ENCODE measurements at regions not wholly inside any gene's neighbourhood (a gene's known extent, or its start where the extent isn't known, plus 50 kb on each side); places are given as distances from the start of the nearest gene placed in this dataset.
A peak's percentile ranks its signal among the peaks of the same experiment; 100 is the strongest.

DNA sequence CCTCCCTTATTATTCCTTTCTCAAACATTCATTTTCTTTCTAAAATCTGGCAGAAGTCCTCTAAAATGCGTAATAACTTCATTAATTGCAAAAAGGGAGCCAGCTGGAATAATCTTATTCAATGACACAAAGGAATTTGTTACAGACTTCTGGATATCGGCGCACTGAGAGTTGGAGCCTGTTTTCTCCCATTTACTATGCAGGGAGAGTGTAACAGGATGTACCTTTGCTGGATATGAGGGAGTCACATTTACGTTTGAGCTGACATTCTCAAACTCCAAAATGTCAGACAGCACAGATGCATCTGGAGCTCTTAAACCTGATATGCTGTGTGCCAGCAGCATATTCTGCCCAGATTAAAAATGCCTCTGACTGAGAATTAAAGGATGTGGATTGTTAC is 275.3 kb downstream of the TMX3 start:
- H3K4me1 Mint-ChIP-seq, result peaks cover 19% of the 10 kb centered on the region
- Histone ChIP-seq H3K9ac (no peak overlapping the region), H3K4me1 (peaks cover 24% of the 10 kb centered on the region), H3K79me2 (ENCODE audit: low read depth) (no peaks in the 10 kb centered on the region), H3F3A (ENCODE audit: low read depth) (no peaks in the 10 kb centered on the region), H2AFZ (replicated peaks) (peak overlapping the region; percentile 22), H3K4me2 (peak overlapping the region; percentile 5), H3K27ac (no peak overlapping the region), H3K4me3 (no peak overlapping the region), H3K27me3 (no peaks in the 10 kb centered on the region), H4K20me1 (ENCODE audit: low read depth) (no peaks in the 10 kb centered on the region), H3K9me3 (ENCODE audit: low read depth) (no peaks in the 10 kb centered on the region), H3K36me3 (no peaks in the 10 kb centered on the region)
- TF ChIP-seq, protein P1, sequence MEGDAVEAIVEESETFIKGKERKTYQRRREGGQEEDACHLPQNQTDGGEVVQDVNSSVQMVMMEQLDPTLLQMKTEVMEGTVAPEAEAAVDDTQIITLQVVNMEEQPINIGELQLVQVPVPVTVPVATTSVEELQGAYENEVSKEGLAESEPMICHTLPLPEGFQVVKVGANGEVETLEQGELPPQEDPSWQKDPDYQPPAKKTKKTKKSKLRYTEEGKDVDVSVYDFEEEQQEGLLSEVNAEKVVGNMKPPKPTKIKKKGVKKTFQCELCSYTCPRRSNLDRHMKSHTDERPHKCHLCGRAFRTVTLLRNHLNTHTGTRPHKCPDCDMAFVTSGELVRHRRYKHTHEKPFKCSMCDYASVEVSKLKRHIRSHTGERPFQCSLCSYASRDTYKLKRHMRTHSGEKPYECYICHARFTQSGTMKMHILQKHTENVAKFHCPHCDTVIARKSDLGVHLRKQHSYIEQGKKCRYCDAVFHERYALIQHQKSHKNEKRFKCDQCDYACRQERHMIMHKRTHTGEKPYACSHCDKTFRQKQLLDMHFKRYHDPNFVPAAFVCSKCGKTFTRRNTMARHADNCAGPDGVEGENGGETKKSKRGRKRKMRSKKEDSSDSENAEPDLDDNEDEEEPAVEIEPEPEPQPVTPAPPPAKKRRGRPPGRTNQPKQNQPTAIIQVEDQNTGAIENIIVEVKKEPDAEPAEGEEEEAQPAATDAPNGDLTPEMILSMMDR (IDR thresholded peaks at IDR 0.05), result no peak
- TF ChIP-seq EZH2 (IDR thresholded peaks at IDR 0.05) (no peak), EZH2phosphoT487 (IDR thresholded peaks at IDR 0.05) (no peak)
- peak overlapping the region; percentile 81 for H3K27ac Mint-ChIP-seq
- peaks cover 5% of the 10 kb centered on the region for H3K36me3 Mint-ChIP-seq
- no peak overlapping the region for H3K4me3 Mint-ChIP-seq
- no peaks in the 10 kb centered on the region for H3K27me3 Mint-ChIP-seq (ENCODE audit: insufficient read depth, low read depth)
- H3K9me3 Mint-ChIP-seq, result peaks cover 11% of the 10 kb centered on the region
- no peak for DNase-seq (ENCODE audit: low spot score)

DNA sequence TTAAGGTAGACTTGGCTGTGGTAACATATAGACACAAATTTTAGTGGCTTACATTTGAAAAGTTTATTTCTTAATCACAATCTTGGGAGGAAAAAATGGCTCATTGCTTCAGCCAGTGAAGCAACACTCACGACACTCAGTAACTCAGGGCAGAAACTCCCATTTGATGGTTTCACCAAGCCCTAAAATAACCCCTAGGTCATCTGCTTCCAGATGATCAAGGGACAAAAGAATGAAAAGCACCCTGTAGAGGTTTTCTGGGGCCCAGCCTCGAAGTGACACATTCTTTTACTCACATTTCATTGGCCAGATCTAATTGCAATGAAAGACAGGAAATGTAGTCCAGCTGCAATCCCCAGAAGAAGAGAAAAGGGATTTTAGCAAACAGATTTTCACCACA is 275.9 kb downstream of the TMX3 start:
- Mint-ChIP-seq H3K4me3 (no peak overlapping the region), H3K27me3 (ENCODE audit: insufficient read depth, low read depth) (no peaks in the 10 kb centered on the region), H3K9me3 (peaks cover 11% of the 10 kb centered on the region), H3K36me3 (peaks cover 5% of the 10 kb centered on the region), H3K4me1 (peaks cover 19% of the 10 kb centered on the region), H3K27ac (peak overlapping the region; percentile 64)
- H3K4me2 ChIP-seq, result peak overlapping the region; percentile 5
- no peaks in the 10 kb centered on the region for H3F3A ChIP-seq (ENCODE audit: low read depth)
- no peaks in the 10 kb centered on the region for H3K36me3 ChIP-seq
- peaks cover 24% of the 10 kb centered on the region for H3K4me1 ChIP-seq
- H3K79me2 ChIP-seq (ENCODE audit: low read depth), result no peaks in the 10 kb centered on the region
- H3K27me3 ChIP-seq, result no peaks in the 10 kb centered on the region
- no peak overlapping the region for H2AFZ ChIP-seq (replicated peaks)
- no peak for TF ChIP-seq EZH2phosphoT487 (IDR thresholded peaks at IDR 0.05)
- TF ChIP-seq, protein P1 (IDR thresholded peaks at IDR 0.05), result no peak
- no peak for TF ChIP-seq EZH2 (IDR thresholded peaks at IDR 0.05)
- peak overlapping the region; percentile 24 for H3K27ac ChIP-seq
- DNase-seq (ENCODE audit: low spot score), result peak; percentile 72
- no peaks in the 10 kb centered on the region for H3K9me3 ChIP-seq (ENCODE audit: low read depth)
- no peak overlapping the region for H3K9ac ChIP-seq
- no peak overlapping the region for H3K4me3 ChIP-seq
- H4K20me1 ChIP-seq (ENCODE audit: low read depth), result no peaks in the 10 kb centered on the region

DNA sequence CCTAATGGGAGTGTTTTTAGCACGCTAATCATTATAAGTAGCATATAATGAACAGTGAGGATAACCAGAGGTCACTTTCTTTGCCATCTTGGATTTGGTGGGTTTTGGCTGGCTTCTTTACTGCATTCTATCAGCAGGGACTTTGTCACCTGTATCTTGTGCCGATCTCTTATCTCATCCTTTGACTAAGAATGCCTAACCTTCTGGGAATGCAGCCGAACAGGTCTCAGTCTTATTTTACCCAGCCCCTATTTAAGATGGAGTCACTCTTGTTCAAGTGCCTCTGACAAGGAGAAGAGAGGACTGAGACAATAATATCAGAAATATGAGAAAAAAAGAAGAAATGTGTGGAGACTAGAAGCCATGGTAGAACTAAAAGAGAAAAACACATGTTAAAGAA is 276.4 kb downstream of the TMX3 start:
- no peak for DNase-seq (ENCODE audit: low spot score)
- H3K79me2 ChIP-seq (ENCODE audit: low read depth), result no peaks in the 10 kb centered on the region
- H3K9ac ChIP-seq, result no peak overlapping the region
- H3K9me3 ChIP-seq (ENCODE audit: low read depth), result no peaks in the 10 kb centered on the region
- H3K4me1 ChIP-seq, result peaks cover 24% of the 10 kb centered on the region
- H3K27ac ChIP-seq, result peak overlapping the region; percentile 24
- no peaks in the 10 kb centered on the region for H4K20me1 ChIP-seq (ENCODE audit: low read depth)
- no peak overlapping the region for H3K4me3 Mint-ChIP-seq
- no peaks in the 10 kb centered on the region for H3K36me3 ChIP-seq
- H3K36me3 Mint-ChIP-seq, result peaks cover 5% of the 10 kb centered on the region
- H3K4me1 Mint-ChIP-seq, result peaks cover 19% of the 10 kb centered on the region
- peak overlapping the region; percentile 5 for H3K4me2 ChIP-seq
- H3F3A ChIP-seq (ENCODE audit: low read depth), result no peaks in the 10 kb centered on the region
- H3K27me3 ChIP-seq, result no peaks in the 10 kb centered on the region
- H2AFZ ChIP-seq (replicated peaks), result no peak overlapping the region
- no peak overlapping the region for H3K4me3 ChIP-seq
- H3K9me3 Mint-ChIP-seq, result peaks cover 11% of the 10 kb centered on the region
- TF ChIP-seq, protein P1 (IDR thresholded peaks at IDR 0.05), result no peak
- no peak for TF ChIP-seq EZH2phosphoT487 (IDR thresholded peaks at IDR 0.05)
- TF ChIP-seq EZH2 (IDR thresholded peaks at IDR 0.05), result no peak
- no peaks in the 10 kb centered on the region for H3K27me3 Mint-ChIP-seq (ENCODE audit: insufficient read depth, low read depth)
- no peak overlapping the region for H3K27ac Mint-ChIP-seq
